Skeletal muscle satellite cell (primary cell): ENCODE measurements at regions not wholly inside any gene's neighbourhood (a gene's known extent, or its start where the extent isn't known, plus 50 kb on each side); places are given as distances from the start of the nearest gene placed in this dataset.
"Not testable (repeated sequence)": the region's sequence is repeated elsewhere in the genome, so short reads cannot be mapped to it uniquely, and the experiment has no call there.

Experiments
- H3K27me3 ChIP-seq: 2 replicates; pipeline ENCODE4 v1.7.0; 2013; ENCODE audit warnings: low read length; ENCODE audit not compliant: control insufficient read depth, insufficient read depth
- H3K36me3 ChIP-seq: 2 replicates; pipeline ENCODE4 v1.7.0; 2013; ENCODE audit warnings: mild to moderate bottlenecking, control low read depth, low read length; ENCODE audit not compliant: insufficient read depth
- H3K4me1 ChIP-seq: 2 replicates; pipeline ENCODE4 v1.7.0; 2013; ENCODE audit warnings: low read length; ENCODE audit not compliant: control insufficient read depth, insufficient read depth
- H3K4me2 ChIP-seq: 2 replicates; pipeline ENCODE4 v1.7.0; 2013; ENCODE audit warnings: mild to moderate bottlenecking, low read length
- H3K4me3 ChIP-seq: 2 replicates; pipeline ENCODE4 v1.7.0; 2013; ENCODE audit warnings: low read length
- H3K9ac ChIP-seq: 2 replicates; pipeline ENCODE4 v1.7.0; 2013; ENCODE audit warnings: mild to moderate bottlenecking, low read depth, low read length, moderate library complexity
- H3K9me3 ChIP-seq: replicated peaks from 2 replicates; pipeline ENCODE4 v1.7.0; 2013; ENCODE audit warnings: mild to moderate bottlenecking, control low read depth, low read length

- H3K9ac ChIP-seq = no peak overlapping the region
- no peak overlapping the region for H3K4me2 ChIP-seq
- H3K4me3 ChIP-seq = no peak overlapping the region
- no peaks in the 10 kb centered on the region for H3K9me3 ChIP-seq
- no peaks in the 10 kb centered on the region for H3K4me1 ChIP-seq
- no peaks in the 10 kb centered on the region for H3K27me3 ChIP-seq
- H3K36me3 ChIP-seq = no peaks in the 10 kb centered on the region
These were observed 526.6 kb upstream of the IRAK1BP1 start for GRCh38 chr6:78340755-78341154.

GRCh38 chr6:78345882-78346281 is 521.5 kb upstream of the IRAK1BP1 start:
- Histone ChIP-seq H3K4me2 (no peak overlapping the region), H3K4me1 (no peaks in the 10 kb centered on the region), H3K27me3 (no peaks in the 10 kb centered on the region), H3K4me3 (no peak overlapping the region), H3K36me3 (no peaks in the 10 kb centered on the region), H3K9me3 (no peaks in the 10 kb centered on the region), H3K9ac (no peak overlapping the region)

GRCh38 chr6:78347191-78347916 is 520.0 kb upstream of the IRAK1BP1 start:
- H3K4me1 ChIP-seq = no peaks in the 10 kb centered on the region
- no peak overlapping the region for H3K4me2 ChIP-seq
- H3K36me3 ChIP-seq = no peaks in the 10 kb centered on the region
- H3K27me3 ChIP-seq = no peaks in the 10 kb centered on the region
- no peaks in the 10 kb centered on the region for H3K9me3 ChIP-seq
- no peak overlapping the region for H3K4me3 ChIP-seq
- H3K9ac ChIP-seq = no peak overlapping the region

- H3K4me1 ChIP-seq = no peaks in the 10 kb centered on the region
- H3K36me3 ChIP-seq = no peaks in the 10 kb centered on the region
- no peak overlapping the region for H3K4me3 ChIP-seq
These were observed 514.3 kb upstream of the IRAK1BP1 start for GRCh38 chr6:78353040-78353439.

GRCh38 chr6:78363688-78364087 is 503.7 kb upstream of the IRAK1BP1 start:
- H3K27me3 ChIP-seq = no peaks in the 10 kb centered on the region
- no peaks in the 10 kb centered on the region for H3K4me1 ChIP-seq
- H3K4me3 ChIP-seq = no peak overlapping the region
- H3K9me3 ChIP-seq = no peaks in the 10 kb centered on the region
- no peak overlapping the region for H3K4me2 ChIP-seq
- no peak overlapping the region for H3K9ac ChIP-seq
- no peaks in the 10 kb centered on the region for H3K36me3 ChIP-seq

More at GRCh38 chr6:78353040-78353439, 514.3 kb upstream of the IRAK1BP1 start:
- no peak overlapping the region for H3K4me2 ChIP-seq
- H3K27me3 ChIP-seq = no peaks in the 10 kb centered on the region
- H3K9me3 ChIP-seq = no peaks in the 10 kb centered on the region
- no peak overlapping the region for H3K9ac ChIP-seq

GRCh38 chr6:78365473-78365872 is 501.9 kb upstream of the IRAK1BP1 start:
- no peaks in the 10 kb centered on the region for H3K36me3 ChIP-seq

GRCh38 chr6:78377056-78377455 is 490.3 kb upstream of the IRAK1BP1 start:
- Histone ChIP-seq H3K36me3 (no peaks in the 10 kb centered on the region), H3K4me2 (no peak overlapping the region), H3K4me1 (no peaks in the 10 kb centered on the region), H3K9ac (no peak overlapping the region), H3K4me3 (no peak overlapping the region), H3K9me3 (no peaks in the 10 kb centered on the region), H3K27me3 (no peaks in the 10 kb centered on the region)

More at GRCh38 chr6:78365473-78365872, 501.9 kb upstream of the IRAK1BP1 start:
- Histone ChIP-seq H3K4me3 (no peak overlapping the region), H3K9ac (no peak overlapping the region), H3K9me3 (no peaks in the 10 kb centered on the region), H3K4me1 (no peaks in the 10 kb centered on the region), H3K27me3 (no peaks in the 10 kb centered on the region), H3K4me2 (no peak overlapping the region)

GRCh38 chr6:78379982-78380381 is 487.4 kb upstream of the IRAK1BP1 start:
- no peak overlapping the region for H3K4me3 ChIP-seq
- no peaks in the 10 kb centered on the region for H3K36me3 ChIP-seq
- H3K27me3 ChIP-seq = no peaks in the 10 kb centered on the region
- H3K9ac ChIP-seq = no peak overlapping the region
- H3K4me2 ChIP-seq = no peak overlapping the region
- H3K4me1 ChIP-seq = no peaks in the 10 kb centered on the region
- no peaks in the 10 kb centered on the region for H3K9me3 ChIP-seq

- Histone ChIP-seq H3K4me3 (no peak overlapping the region), H3K27me3 (no peaks in the 10 kb centered on the region), H3K4me2 (no peak overlapping the region), H3K4me1 (no peaks in the 10 kb centered on the region), H3K9me3 (no peaks in the 10 kb centered on the region), H3K36me3 (no peaks in the 10 kb centered on the region), H3K9ac (no peak overlapping the region)
These were observed 486.8 kb upstream of the IRAK1BP1 start for GRCh38 chr6:78380541-78380940.

GRCh38 chr6:78383968-78384367 is 483.4 kb upstream of the IRAK1BP1 start:
- no peak overlapping the region for H3K9ac ChIP-seq
- no peaks in the 10 kb centered on the region for H3K27me3 ChIP-seq
- H3K4me2 ChIP-seq = no peak overlapping the region
- H3K9me3 ChIP-seq = no peaks in the 10 kb centered on the region
- no peak overlapping the region for H3K4me3 ChIP-seq
- H3K36me3 ChIP-seq = no peaks in the 10 kb centered on the region
- no peaks in the 10 kb centered on the region for H3K4me1 ChIP-seq

GRCh38 chr6:78386854-78387253 is 480.5 kb upstream of the IRAK1BP1 start:
- H3K36me3 ChIP-seq, H3K9me3 ChIP-seq, H3K4me2 ChIP-seq, H3K4me1 ChIP-seq, H3K4me3 ChIP-seq, H3K9ac ChIP-seq, H3K27me3 ChIP-seq: not testable (repeated sequence)

GRCh38 chr6:78390066-78390465 is 477.3 kb upstream of the IRAK1BP1 start:
- Histone ChIP-seq H3K4me2 (no peak overlapping the region), H3K9me3 (no peaks in the 10 kb centered on the region), H3K4me1 (no peaks in the 10 kb centered on the region), H3K9ac (no peak overlapping the region), H3K27me3 (no peaks in the 10 kb centered on the region), H3K4me3 (no peak overlapping the region), H3K36me3 (no peaks in the 10 kb centered on the region)
